K562 (cell line): ENCODE measurements at regions not wholly inside any gene's neighbourhood (a gene's known extent, or its start where the extent isn't known, plus 50 kb on each side); places are given as distances from the start of the nearest gene placed in this dataset.
A peak's percentile ranks its signal among the peaks of the same experiment; 100 is the strongest.

Experiments
- ARNT ChIP-seq, 2 experiments: fragments of 450-650 bp; IDR thresholded peaks; 2 replicates each; pipeline ENCODE4 v1.6.1; 2016; ENCODE audit warnings: mild to moderate bottlenecking in 1 of 2
- MEF2D ChIP-seq: conservative IDR thresholded peaks from 2 replicates; pipeline ENCODE4 v1.6.1; 2016; ENCODE audit warnings: low read depth, missing genetic modification characterization, missing compliant biosample characterization
- NR2C2 ChIP-seq, 2 experiments: fragments of 200-800 bp in 1 of 2; sonication (Bioruptor generic) in 1 of 2; sonication (generic) in 1 of 2; formaldehyde crosslinking in 1 of 2; IDR thresholded peaks; 2 replicates each; pipeline versions ENCODE4 v1.6.1 to v1.8.0; 2016 to 2022; ENCODE audit warnings: mild to moderate bottlenecking in 1 of 2, missing compliant biosample characterization in 1 of 2, missing genetic modification characterization in 1 of 2, missing genetic modification reagents in 1 of 2
- NUFIP1 ChIP-seq: fragments of 450-650 bp; IDR thresholded peaks from 2 replicates; pipeline ENCODE4 v1.6.1; 2018; ENCODE audit not compliant: partially characterized antibody
- TF ChIP-seq, protein P1 (sequence below): fragments of 250-450 bp; sonication (Bioruptor Pico); IDR thresholded peaks from 2 replicates; pipeline ENCODE4 v1.4.0; 2020
- TF ChIP-seq, protein P2 (sequence below): sonication (generic); IDR thresholded peaks from 2 replicates; pipeline ENCODE4 v1.6.1; 2016
- TF ChIP-seq, protein P3 (sequence below): sonication (generic); formaldehyde crosslinking; IDR thresholded peaks from 2 replicates; pipeline ENCODE4 v1.8.1; 2023; ENCODE audit warnings: mild to moderate bottlenecking, missing genetic modification reagents, moderate library complexity
- TF ChIP-seq, protein P4 (sequence below): fragments of 250-450 bp; sonication (Bioruptor Pico); IDR thresholded peaks from 2 replicates; pipeline ENCODE4 v1.4.0; 2020; ENCODE audit warnings: mild to moderate bottlenecking, moderate library complexity
- TF ChIP-seq, protein P5 (sequence below): IDR thresholded peaks from 2 replicates; pipeline ENCODE4 v1.6.1; 2011; ENCODE audit not compliant: insufficient read length; ENCODE audit errors: extremely low read depth

DNA sequence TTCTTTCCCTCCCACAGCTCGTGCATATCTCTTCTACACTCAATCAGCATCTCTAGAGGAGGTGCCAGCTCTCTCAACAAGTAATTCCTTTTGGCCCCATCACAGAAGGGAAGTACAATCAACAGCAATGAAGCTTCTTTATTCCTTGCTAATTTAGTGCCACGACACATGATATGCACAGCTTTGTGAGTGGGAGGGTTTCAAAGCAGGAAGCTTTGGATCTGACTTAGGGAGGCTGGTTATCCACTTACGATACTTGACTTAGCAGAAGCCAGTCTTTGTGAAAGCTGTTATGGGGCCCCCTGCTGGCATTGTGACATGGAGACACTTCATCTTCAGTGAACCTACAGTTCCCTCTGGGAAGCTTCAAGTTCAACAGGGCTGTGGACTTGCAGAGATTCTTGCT lies 81.0 kb downstream of the TMEM100 start (continued):
- TF ChIP-seq, protein P1, sequence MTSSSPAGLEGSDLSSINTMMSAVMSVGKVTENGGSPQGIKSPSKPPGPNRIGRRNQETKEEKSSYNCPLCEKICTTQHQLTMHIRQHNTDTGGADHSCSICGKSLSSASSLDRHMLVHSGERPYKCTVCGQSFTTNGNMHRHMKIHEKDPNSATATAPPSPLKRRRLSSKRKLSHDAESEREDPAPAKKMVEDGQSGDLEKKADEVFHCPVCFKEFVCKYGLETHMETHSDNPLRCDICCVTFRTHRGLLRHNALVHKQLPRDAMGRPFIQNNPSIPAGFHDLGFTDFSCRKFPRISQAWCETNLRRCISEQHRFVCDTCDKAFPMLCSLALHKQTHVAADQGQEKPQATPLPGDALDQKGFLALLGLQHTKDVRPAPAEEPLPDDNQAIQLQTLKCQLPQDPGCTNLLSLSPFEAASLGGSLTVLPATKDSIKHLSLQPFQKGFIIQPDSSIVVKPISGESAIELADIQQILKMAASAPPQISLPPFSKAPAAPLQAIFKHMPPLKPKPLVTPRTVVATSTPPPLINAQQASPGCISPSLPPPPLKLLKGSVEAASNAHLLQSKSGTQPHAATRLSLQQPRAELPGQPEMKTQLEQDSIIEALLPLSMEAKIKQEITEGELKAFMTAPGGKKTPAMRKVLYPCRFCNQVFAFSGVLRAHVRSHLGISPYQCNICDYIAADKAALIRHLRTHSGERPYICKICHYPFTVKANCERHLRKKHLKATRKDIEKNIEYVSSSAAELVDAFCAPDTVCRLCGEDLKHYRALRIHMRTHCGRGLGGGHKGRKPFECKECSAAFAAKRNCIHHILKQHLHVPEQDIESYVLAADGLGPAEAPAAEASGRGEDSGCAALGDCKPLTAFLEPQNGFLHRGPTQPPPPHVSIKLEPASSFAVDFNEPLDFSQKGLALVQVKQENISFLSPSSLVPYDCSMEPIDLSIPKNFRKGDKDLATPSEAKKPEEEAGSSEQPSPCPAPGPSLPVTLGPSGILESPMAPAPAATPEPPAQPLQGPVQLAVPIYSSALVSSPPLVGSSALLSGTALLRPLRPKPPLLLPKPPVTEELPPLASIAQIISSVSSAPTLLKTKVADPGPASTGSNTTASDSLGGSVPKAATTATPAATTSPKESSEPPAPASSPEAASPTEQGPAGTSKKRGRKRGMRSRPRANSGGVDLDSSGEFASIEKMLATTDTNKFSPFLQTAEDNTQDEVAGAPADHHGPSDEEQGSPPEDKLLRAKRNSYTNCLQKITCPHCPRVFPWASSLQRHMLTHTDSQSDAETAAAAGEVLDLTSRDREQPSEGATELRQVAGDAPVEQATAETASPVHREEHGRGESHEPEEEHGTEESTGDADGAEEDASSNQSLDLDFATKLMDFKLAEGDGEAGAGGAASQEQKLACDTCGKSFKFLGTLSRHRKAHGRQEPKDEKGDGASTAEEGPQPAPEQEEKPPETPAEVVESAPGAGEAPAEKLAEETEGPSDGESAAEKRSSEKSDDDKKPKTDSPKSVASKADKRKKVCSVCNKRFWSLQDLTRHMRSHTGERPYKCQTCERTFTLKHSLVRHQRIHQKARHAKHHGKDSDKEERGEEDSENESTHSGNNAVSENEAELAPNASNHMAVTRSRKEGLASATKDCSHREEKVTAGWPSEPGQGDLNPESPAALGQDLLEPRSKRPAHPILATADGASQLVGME (CRISPR knock-in tag), result no peak
- no peak for TF ChIP-seq NUFIP1
- TF ChIP-seq, protein P2, sequence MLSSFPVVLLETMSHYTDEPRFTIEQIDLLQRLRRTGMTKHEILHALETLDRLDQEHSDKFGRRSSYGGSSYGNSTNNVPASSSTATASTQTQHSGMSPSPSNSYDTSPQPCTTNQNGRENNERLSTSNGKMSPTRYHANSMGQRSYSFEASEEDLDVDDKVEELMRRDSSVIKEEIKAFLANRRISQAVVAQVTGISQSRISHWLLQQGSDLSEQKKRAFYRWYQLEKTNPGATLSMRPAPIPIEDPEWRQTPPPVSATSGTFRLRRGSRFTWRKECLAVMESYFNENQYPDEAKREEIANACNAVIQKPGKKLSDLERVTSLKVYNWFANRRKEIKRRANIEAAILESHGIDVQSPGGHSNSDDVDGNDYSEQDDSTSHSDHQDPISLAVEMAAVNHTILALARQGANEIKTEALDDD, result peak; percentile 78
- no peak for TF ChIP-seq ARNT (IDR thresholded peaks at IDR 0.05)
- TF ChIP-seq, protein P3, sequence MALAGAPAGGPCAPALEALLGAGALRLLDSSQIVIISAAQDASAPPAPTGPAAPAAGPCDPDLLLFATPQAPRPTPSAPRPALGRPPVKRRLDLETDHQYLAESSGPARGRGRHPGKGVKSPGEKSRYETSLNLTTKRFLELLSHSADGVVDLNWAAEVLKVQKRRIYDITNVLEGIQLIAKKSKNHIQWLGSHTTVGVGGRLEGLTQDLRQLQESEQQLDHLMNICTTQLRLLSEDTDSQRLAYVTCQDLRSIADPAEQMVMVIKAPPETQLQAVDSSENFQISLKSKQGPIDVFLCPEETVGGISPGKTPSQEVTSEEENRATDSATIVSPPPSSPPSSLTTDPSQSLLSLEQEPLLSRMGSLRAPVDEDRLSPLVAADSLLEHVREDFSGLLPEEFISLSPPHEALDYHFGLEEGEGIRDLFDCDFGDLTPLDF (CRISPR knock-in tag), result no peak
- no peak for TF ChIP-seq MEF2D
- TF ChIP-seq NR2C2 (CRISPR knock-in tag; IDR thresholded peaks at IDR 0.05), result no peak
- TF ChIP-seq NR2C2 (tag; IDR thresholded peaks at IDR 0.05), result no peak
- TF ChIP-seq, protein P4, sequence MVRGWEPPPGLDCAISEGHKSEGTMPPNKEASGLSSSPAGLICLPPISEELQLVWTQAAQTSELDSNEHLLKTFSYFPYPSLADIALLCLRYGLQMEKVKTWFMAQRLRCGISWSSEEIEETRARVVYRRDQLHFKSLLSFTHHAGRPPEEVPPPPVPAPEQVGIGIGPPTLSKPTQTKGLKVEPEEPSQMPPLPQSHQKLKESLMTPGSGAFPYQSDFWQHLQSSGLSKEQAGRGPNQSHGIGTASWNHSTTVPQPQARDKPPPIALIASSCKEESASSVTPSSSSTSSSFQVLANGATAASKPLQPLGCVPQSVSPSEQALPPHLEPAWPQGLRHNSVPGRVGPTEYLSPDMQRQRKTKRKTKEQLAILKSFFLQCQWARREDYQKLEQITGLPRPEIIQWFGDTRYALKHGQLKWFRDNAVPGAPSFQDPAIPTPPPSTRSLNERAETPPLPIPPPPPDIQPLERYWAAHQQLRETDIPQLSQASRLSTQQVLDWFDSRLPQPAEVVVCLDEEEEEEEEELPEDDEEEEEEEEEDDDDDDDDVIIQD (CRISPR knock-in tag), result no peak
- TF ChIP-seq, protein P5, sequence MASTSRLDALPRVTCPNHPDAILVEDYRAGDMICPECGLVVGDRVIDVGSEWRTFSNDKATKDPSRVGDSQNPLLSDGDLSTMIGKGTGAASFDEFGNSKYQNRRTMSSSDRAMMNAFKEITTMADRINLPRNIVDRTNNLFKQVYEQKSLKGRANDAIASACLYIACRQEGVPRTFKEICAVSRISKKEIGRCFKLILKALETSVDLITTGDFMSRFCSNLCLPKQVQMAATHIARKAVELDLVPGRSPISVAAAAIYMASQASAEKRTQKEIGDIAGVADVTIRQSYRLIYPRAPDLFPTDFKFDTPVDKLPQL, result no peak
